GM19397 (cell line): ENCODE measurements at regions not wholly inside any gene's neighbourhood (a gene's known extent, or its start where the extent isn't known, plus 50 kb on each side); places are given as distances from the start of the nearest gene placed in this dataset.
"Not testable (repeated sequence)": the region's sequence is repeated elsewhere in the genome, so short reads cannot be mapped to it uniquely, and the experiment has no call there.

Source experiments
- ATAC-seq: cut with Tn5 transposase; IDR thresholded peaks from one replicate; pipeline ENCODE4 v1.9.1; 2021; ENCODE audit warnings: mild to moderate bottlenecking, moderate library complexity; ENCODE audit not compliant: unreplicated experiment

DNA sequence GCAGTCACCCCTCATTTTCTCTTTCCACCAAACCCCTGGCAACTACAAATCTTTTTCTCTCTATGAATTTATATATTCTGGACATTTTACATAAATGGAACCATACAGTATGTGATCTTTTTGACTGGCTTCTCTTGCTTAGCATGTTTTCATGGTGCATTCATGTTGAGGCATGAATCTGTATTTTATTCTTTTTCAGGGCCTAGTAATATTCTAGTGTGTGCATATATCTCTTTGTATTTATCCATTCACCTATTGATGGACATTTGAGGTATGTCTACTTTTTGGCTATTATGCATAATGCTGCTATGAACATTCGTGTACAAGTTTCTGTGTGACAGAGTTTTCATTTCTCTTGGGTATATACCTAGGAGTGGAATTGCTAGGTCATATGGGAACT is 78.2 kb downstream of the HACD1 start:
- ATAC-seq, result no peak

DNA sequence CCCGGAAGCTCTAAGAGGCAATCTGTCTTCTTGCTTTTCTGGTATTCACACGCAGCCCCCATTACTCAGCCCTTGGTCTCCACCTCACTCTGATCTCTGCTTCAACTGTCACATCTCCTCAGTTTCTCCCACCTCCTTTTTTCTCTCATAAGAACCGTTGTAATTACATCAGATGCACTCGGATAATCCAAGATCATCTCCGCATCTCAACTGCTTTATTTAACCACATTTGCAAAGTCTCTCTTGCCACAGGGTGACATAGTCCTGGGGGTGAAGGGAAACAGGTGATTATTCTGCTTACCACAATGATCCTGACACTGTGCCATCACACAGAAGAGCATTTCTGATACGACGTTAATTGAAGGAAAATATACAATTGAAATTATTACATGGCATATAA is 79.9 kb downstream of the HACD1 start:
- ATAC-seq, result no peak

DNA sequence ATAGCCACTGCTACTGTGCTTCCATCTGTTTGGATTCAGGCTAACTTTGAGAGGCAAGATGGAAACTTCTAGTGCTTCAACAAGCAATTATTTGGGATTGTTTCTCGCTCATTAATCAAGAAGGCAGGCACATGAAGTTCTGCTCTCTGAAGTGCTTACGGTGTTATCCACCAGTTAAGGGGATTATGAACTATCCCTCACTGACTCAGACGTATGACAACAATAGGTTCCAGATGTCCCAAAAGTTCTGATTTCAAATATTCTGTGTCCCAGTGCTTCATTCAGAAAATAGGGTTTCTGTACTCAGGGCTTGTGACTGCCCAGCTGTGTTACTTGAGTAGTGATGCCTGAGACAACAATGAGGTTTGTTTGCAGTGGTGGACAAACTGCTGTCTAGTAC is 81.0 kb downstream of the HACD1 start:
- ATAC-seq, result no peak

DNA sequence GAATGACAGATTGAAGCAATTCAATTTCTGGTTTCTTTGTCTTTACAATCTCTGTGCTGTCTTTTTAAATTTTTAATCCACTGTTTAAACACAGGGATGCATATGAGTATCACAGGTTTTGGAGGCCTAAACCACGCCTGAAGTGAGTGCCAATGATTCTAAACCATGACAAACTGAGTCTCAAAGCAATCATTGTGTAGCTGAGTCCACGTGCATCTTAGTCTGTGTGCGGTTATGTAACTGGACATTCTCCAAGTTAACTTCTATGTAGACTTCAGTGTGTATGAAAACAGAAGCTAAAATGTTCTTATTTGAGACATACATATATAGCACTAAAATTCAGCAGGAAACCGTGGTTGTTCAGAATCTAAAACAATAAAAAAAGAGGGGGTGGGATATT is 79.3 kb upstream of the ST8SIA6 start:
- ATAC-seq, result no peak

DNA sequence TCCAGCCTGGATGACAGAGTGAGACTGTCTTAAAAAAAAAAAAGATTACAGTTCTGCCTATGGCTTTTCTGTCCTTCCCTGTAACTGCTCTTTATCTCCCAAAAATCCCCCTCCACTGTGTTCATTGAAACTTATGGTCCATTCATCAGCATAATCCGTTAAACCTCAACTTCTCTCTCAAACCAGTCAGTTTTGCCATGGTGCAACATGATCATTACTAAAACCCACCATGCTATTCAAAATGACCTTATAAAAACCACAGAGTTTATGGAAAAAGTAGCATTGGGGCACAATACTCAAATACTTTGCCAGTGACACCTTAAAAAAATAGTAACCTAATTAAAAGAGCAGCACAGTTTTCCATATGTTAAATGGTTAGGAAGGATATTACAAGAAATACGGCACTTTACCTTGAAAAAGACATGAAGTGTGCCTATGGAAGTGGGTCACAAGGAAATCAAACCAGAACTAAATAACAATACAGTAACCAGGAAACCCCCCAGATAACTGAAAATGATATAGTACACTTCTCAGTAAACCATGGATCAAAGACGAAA is 74.0 kb upstream of the ST8SIA6 start:
- no peak for ATAC-seq

DNA sequence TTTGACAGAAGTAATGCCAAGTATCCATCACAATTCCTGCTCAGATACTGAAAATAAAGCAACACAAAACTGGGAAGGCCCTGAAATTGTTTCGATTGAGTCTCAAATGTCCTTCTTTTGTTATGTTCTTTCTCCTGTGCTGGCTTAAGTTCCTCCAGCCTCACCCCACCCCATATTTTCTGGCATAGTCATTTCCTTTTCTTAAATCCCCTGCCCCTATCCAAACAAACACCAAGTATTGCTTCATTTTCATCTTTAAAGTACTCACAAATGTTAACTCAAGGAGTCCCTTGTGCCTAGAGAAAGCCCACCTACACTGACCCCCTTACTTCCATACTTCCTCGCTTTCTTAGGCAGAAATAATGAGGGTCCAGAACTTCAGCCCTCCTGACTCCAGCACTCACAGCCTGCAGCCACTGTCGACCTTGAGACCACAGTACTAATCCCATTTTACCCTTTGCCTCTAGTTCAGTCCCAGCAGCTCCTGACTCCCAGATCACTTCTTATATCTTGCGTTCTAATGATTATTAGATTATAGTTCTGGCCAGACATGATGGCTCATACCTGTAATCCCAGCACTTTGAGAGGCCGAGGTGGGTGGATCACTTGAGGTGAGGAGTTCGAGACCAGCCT is 73.2 kb upstream of the ST8SIA6 start:
- no peak for ATAC-seq

DNA sequence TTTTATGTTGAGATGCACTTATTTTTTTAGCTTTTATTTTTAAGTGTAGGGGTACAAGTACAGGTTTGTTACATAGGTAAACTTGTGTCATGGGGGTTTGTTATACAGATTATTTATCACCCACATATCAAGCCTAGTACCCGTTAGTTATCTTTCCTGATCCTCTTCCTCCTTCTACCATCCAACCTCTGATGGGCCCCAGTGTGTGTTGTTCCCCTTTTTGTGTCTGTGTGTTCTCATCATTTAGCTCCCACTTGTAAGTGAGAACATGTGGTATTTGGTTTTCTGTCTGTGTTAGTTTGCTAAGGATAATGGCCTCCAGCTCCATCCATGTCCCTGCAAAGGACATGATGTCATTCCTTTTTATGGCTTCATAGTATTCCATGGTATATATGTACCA is 72.2 kb upstream of the ST8SIA6 start:
- ATAC-seq, result not testable (repeated sequence)

DNA sequence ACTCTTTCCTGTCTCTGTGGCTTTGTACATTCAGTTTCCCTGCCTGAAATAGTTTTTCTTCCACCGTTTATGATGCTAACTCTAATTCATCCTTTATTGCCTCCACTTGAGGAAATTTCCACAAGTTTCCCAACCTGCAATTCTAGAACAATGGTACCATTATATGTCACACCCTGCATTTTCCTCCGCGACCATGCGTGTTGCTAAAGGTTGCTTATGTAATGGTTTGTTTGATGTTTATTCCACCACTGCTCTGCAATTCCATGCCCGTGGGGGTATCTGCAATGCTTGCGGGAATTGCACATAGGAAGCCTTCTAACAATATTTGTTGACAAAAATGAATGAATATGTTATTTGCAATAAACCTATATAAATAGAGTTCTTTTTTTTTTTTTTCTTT is 69.5 kb upstream of the ST8SIA6 start:
- no peak for ATAC-seq

DNA sequence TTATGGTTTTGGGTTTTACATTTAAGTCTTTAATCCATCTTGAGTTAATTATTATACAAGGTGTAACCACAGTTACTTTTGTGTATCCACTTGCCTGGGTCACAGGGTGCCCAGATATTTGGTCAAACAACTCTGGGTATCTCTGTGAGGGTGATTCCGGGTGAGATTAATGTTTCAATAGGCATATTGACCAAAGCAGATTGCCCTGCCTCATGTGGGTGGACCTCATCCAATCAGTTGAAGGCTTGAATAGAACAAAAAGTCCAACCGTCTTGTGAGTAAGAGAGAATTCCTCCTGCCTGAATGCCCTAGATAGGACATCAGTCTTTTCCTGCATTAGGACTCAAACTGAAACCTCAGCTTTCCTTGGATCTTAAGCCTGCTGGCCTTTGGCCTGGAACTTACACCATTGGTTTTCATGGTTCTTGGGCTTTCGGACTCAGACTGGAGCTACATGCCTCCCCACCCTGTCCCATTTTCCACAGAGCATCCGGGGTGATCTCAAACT is 68.9 kb upstream of the ST8SIA6 start:
- ATAC-seq, result no peak

DNA sequence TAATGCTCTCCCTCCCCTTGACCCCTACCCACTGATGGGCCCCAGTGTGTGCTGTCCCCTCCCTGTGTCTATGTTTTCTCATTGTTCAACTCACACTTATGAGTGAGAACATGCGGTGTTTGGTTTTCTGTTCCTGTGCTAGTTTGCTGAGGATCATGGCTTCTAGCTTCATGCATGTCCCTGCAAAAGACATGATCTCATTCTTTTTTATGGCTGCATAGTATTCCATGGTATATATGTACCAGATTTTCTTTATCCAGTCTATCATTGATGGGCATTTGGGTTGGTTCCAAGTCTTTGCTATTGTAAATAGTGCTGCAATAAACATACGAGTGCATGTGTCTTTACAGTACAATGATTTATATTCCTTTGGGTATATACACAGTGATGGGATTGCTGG is 67.9 kb upstream of the ST8SIA6 start:
- not testable (repeated sequence) for ATAC-seq

DNA sequence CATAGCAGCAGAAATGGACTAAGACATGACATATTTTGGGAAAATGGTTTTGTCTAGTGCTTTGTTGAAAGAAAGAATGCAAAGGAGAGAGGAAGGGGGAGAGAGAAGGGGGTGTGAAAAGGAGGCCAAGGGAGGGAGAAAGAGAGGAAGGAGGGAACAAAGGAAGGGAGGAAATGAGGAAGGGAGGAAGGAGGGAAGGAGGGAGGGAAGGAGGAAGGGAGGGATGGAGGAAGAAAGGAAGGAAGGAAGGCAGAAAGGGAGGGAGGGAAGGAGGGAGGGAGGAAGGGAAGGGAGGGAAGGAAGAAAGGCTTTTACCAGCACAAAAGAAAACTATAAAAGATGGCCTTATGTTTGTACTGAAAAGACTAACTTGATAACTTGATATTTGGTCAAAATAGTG is 65.1 kb upstream of the ST8SIA6 start:
- no peak for ATAC-seq

DNA sequence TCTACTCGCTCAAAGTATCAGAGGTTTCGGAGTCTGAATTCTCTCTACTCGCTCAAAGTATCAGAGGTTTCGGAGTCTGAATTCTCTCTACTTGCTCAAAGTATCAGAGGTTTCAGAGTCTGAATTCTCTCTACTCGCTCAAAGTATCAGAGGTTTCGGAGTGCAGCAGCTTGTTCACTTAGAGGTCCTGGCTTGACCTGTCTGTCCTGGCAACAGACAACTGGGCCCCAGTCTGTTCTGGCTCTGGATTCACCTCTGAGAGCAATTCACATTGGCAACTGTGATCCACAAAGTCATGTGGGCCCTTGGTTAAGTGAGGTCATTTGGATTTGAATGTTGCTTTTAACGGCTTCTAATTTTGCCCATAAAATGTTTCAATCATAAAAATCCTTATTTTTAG is 63.9 kb upstream of the ST8SIA6 start:
- ATAC-seq, result no peak

DNA sequence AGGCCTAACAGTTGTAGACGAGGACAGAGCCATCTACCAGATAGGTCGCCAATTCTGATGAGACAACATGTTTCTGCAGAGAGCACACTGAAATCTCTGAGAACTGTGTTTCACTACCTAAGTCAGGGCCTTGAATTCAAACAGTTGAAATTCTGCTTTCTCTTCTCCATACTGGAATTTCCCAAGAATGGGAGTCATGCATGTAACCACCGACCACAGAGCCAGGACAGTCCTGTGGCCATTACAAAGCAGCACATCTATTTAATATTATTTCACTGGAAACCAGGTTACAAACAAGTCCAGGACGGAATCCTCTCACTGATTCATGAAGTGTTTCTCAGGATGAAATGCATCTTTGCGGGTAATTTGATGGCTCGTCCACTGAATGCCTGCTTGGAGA is 62.0 kb upstream of the ST8SIA6 start:
- no peak for ATAC-seq

DNA sequence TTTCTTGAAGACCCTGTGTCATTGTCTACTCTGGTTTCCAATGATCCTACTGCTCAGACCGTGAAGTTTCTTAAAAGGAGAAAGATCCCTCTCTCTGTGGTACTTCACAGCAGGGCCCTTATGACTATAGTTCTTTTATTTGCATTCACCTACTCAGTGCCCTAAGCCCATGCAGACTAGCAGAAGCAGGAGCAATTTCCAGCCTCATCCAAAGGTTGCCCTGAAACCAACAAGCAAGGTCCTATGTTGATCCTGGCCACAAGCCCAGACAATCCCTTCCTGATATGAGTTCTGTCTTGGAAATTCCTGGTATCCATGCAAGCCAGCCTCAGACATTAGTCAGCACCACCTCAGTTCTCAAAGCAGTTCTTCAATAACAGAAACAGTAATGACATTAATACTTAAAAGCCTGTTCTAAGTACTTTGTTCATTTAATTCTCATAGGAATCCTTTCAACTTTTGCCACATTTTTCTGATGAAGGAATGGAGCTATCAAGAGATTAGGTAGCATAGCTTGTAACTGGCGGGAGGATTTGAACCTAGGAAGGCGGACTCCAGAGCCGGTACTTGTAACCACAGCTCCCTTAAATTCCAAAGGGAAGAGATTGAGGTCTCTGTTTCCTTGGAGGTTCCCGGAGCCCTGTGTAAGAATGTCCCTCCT is 58.1 kb upstream of the ST8SIA6 start:
- ATAC-seq, result no peak

DNA sequence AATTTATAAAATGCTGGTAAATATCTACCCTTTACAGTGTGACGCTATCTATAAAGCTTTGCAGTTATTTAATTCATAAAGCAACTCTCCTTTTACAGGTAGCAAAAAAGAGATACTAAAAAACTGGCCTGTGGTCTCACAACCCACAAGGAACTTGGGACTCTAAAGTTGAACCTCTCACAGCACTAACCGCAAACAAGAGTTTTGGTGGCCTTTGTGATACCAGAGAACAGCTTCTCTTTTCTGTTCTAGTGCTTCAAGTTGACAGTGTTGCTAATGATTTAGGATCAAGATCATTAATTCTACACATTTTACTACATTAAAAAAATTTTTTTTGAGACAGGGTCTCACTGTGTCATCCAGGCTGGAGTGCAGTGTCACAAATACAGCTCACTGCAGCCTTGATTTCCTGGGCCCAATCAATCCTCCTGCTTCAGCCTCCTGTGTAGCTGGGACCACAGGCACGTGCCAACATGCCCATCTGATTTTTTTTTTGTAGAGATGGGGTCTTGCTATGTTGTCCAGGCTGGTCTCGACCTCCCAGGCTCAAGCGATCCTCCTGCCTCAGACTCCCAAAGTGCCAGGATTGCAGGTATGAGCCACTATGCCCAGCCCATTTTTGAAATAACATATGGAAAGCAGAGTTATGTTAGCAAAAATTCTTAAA is 56.0 kb upstream of the ST8SIA6 start:
- ATAC-seq, result peak; percentile 55

DNA sequence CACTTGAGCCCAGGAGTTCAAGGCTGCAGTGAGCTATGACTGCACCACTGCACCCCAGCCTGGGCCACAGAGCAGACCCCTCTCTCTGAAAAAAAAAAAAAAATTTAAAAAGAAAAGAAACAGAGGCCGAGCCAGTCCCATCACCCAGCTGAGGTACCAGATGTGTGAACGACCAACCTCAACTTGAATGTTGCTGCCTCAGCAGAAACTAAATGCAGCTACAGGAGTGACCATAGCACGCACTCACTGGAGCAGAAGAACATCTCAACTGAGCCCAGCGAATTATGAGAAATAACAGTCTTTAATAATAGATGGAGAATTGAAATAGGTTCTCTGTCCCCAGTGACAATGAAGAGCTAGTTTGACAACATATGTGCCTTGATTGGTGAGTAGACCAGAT is 53.1 kb upstream of the ST8SIA6 start:
- ATAC-seq, result no peak

DNA sequence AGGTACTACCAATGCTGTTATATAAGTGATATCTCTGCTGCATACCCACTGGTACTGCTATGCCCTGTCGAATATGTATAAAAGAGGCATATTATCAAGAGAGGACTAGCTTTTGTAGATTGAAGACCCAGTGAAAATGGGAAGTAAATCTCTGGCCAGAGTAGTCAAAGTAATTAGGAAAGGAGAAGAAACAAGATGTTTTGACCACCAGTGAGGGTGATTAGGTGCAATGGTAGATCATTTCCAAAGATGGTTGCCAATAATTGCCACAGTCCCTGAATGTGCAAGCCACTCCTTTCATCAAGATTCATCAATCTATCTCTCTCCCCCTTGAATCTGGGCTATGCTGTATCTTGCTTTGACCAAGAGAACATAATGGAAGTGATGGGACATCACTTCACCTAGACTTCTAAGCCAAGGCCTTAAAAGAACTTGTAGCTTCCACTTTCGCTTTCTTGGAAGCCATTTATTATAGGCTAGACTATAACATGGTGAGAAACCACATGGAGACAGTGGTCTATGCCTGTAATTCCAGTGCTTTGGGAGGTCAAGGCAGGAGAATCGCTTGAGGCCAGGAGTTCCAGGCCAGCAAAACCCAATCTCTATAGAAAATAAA is 52.6 kb upstream of the ST8SIA6 start:
- ATAC-seq, result no peak

DNA sequence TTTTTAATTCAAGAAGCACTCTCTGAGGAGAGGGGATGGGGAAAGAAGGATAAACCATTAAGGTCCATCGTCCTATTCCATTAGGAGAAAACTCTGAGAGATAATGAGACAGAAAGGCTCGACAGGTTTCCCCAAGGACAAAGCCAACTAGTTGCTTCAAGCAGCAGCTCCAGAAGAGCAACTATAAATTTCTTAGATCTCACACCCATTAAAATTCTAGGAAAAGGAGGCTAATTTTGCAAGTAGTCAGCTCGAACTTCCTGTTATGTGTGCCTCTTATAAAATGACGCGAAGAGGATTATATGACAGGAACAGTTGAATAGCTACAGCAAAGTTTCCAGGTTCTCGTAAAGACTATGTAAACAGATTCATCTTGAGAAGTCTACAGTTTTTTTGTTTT is 52.0 kb upstream of the ST8SIA6 start:
- no peak for ATAC-seq

DNA sequence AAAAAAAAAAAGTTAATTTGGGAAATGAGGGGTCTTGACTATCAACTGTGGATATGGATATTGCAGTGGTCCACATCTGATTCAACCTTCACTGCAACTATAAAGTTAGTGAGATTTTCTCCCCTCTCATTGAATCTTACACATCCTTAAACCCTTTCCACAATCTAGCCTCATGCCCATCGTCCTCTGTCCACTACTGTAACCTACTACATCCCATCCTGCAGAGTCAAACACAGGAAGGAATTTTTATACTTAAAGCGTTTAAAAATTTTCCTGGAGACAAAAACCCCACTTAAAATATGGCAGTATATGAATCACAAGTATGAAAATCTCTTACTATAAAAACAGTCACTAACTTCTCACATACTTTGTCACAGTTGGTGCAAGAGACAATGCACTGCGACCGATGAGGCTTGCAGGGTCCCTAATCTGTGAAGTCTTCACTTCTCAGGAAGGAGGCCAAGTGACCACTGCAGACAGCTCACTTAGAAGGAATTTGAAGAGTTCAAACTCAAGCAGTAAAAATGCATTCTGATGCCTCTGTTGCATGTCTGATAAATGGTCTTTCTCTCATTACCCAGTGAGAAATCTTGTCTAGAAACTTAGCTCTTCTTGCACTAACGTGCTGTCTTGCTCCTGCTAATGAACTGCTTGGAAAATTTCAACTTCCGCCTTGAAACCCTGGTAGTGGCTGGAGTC is 50.3 kb upstream of the ST8SIA6 start:
- ATAC-seq, result no peak
